ENCODE measurements at regions not wholly inside any gene's neighbourhood (a gene's known extent, or its start where the extent isn't known, plus 50 kb on each side); places are given as distances from the start of the nearest gene placed in this dataset.

GRCh38 chr4:80128941-80129340 is 55.9 kb upstream of the ANTXR2 start:
- TF ChIP-seq CTCF (IDR thresholded peaks at IDR 0.05 in 4 of 5, conservative IDR thresholded peaks at IDR 0.05 in 1 of 5), result no peak
- TF ChIP-seq POLR2A (IDR thresholded peaks at IDR 0.05), result no peak

Data from gastrocnemius medialis (tissue), 4 donors.